ENCODE measurements at regions not wholly inside any gene's neighbourhood (a gene's known extent, or its start where the extent isn't known, plus 50 kb on each side); places are given as distances from the start of the nearest gene placed in this dataset.

DNA sequence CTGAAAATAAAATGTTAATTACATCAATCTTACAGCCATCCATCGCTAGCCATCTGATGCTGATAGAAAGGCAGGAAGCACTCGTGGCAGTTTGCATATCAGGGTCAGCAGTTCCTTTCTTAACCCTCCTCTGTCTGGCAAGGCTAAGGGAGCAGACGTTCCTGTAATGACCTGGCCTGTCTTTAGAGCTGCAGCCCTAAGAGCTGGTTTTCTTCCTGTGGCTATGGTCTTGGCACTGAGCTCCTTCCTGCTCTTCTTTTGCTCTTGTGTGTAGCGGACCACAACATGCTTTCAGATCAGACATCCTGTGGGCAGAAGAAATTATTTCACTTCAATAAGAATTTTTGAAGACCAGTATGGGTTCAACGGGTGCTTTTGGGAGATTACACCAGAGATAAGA, 170.4 kb downstream of the DAD1 start:
- Histone ChIP-seq H3K27ac (ENCODE audit: low read depth) (no peak overlapping the region), H3K36me3 (ENCODE audit: insufficient read depth) (no peaks in the 10 kb centered on the region), H3K4me1 (ENCODE audit: insufficient read depth) (no peaks in the 10 kb centered on the region), H3K4me3 (ENCODE audit: low read depth, low read length) (no peak overlapping the region)
- 65% methylated on average over 5 of the region's 5 CpGs for WGBS
- DNase-seq (ENCODE audit: extremely low spot score) = no peak

DNA sequence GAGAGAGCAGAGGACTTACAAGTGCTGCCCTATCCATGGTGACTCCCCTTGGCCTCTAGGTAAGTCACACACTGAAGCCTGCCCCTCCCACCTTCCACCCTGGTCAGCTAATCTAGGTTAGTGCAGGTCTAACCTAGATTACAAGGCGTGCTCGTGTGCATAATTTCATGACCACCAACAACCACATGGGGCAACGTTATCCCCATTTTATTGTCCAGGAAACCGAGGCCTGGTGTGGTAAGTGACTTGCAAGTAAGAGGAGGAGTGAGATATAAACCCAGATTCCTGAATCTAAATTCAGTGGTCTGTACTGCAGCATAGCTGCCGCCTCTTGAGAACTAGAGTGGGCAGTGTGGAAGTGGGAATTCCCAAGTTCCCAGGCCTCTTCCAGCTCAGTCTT, 171.1 kb downstream of the DAD1 start:
- H3K4me3 ChIP-seq (ENCODE audit: low read depth, low read length) = no peak overlapping the region
- H3K4me1 ChIP-seq (ENCODE audit: insufficient read depth) = no peaks in the 10 kb centered on the region
- no peak overlapping the region for H3K27ac ChIP-seq (ENCODE audit: low read depth)
- DNase-seq (ENCODE audit: extremely low spot score) = no peak
- H3K36me3 ChIP-seq (ENCODE audit: insufficient read depth) = no peaks in the 10 kb centered on the region
- 89% methylated on average over 5 of the region's 5 CpGs for WGBS

DNA sequence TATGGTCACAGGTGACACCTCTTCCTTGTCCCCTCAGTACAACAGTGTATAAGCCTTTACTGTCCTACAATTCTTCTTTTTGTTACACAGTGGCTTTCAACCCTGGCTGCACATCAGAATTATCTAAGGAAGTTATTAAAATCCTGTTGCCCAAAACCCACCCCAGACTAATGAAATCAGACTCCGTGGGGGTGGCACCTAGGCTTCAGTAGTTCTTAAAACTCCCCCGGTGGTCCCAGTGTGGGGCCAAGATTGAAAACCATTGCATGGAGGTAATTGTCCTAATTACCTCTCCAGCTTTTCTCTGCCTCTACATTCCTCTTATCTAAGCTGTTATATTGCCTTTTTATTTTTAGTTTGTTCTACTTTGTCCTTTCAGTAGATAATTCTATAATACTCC, 172.8 kb downstream of the DAD1 start:
- DNase-seq (ENCODE audit: extremely low spot score) = no peak
- no peak overlapping the region for H3K27ac ChIP-seq (ENCODE audit: low read depth)
- H3K4me3 ChIP-seq (ENCODE audit: low read depth, low read length) = no peak overlapping the region
- WGBS = 72% methylated on average over 2 of the region's 2 CpGs
- H3K4me1 ChIP-seq (ENCODE audit: insufficient read depth) = no peaks in the 10 kb centered on the region
- no peaks in the 10 kb centered on the region for H3K36me3 ChIP-seq (ENCODE audit: insufficient read depth)

DNA sequence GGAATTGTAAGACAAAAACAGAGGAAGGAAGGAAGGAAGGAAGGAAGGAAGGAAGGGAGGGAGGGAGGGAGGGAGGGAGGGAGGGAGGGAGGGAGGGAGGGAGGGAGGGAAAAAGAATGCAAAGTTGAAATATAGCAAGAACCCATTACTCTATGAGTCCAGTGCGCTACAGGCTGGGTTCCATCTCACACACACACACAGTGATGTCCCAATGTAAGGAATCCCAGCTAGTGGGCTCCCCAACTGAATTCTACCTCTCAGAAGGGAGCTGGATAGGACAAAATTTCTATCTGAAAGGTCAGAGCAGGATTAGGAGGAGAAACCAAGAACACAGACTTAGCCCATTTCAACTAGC, 173.4 kb downstream of the DAD1 start:
- H3K27ac ChIP-seq (ENCODE audit: low read depth) = no peak overlapping the region
- no peaks in the 10 kb centered on the region for H3K36me3 ChIP-seq (ENCODE audit: insufficient read depth)
- no peaks in the 10 kb centered on the region for H3K4me1 ChIP-seq (ENCODE audit: insufficient read depth)
- no peak overlapping the region for H3K4me3 ChIP-seq (ENCODE audit: low read depth, low read length)
- DNase-seq (ENCODE audit: extremely low spot score) = no peak
- WGBS = 100% methylated on average over 1 of the region's 1 CpG

DNA sequence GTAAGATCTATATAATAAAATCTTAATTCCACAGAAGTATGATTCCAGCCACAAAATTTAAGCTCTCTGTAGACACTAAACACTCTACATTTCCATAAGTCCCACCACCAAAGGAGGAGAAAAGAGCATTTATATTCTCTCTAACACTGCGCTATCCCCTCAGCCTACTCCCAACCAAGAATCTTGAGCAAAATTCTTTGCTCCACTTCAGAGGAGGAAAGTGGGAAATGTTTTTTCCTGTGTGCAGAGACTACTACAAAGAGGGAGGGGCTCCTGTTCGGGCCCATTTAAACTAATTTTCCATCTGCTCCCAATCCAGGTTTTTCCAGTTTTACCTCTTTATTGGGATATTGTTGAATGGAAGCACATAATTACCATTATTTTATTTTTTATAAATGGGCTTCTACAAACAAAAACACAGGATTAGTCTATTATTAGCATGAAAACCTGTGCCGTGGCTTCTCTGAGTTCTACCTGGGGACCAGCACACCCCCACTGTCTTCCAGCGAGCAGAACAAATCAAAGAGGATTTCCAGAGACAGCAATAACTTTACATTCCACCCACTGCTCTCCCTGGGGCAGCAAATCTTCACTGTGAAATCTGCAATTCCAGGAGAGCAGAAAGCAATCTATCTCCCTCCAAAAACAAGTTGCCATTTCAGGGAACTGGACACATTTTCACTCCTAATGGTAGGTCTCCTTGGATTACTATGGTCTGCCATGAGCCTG, 174.0 kb downstream of the DAD1 start:
- Histone ChIP-seq H3K4me1 (ENCODE audit: insufficient read depth) (no peaks in the 10 kb centered on the region), H3K36me3 (ENCODE audit: insufficient read depth) (no peaks in the 10 kb centered on the region), H3K27ac (ENCODE audit: low read depth) (no peak overlapping the region), H3K4me3 (ENCODE audit: low read depth, low read length) (no peak overlapping the region)
- no peak for DNase-seq (ENCODE audit: extremely low spot score)
- WGBS = 87% methylated on average over 4 of the region's 4 CpGs

DNA sequence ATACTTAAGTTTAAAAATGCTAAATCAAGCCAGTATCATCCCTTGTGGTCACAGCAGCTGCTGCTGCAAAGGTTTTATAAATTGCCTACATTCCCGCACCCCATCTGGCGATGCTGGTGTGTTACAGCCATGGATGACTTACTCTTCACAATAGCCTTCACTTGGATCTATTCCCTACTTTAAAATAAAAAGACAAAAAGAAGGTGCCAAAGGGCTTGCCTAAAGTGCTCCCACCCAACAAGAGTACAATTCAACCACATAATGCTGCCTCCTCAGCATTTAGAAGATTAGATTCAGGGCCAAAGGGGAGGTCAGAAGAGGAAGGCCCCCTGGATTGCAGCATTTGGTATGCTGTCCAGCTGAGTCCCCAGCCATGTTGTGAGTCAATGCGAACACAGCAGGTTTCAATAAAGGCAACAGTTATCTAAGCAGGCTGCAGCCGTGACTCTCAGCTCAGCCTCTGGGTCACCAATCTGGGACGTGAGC, 176.1 kb downstream of the DAD1 start:
- Histone ChIP-seq H3K36me3 (ENCODE audit: insufficient read depth) (no peaks in the 10 kb centered on the region), H3K4me1 (ENCODE audit: insufficient read depth) (no peaks in the 10 kb centered on the region), H3K4me3 (ENCODE audit: low read depth, low read length) (no peak overlapping the region), H3K27ac (ENCODE audit: low read depth) (no peak overlapping the region)
- DNase-seq (ENCODE audit: extremely low spot score) = no peak
- WGBS = 82% methylated on average over 5 of the region's 5 CpGs

DNA sequence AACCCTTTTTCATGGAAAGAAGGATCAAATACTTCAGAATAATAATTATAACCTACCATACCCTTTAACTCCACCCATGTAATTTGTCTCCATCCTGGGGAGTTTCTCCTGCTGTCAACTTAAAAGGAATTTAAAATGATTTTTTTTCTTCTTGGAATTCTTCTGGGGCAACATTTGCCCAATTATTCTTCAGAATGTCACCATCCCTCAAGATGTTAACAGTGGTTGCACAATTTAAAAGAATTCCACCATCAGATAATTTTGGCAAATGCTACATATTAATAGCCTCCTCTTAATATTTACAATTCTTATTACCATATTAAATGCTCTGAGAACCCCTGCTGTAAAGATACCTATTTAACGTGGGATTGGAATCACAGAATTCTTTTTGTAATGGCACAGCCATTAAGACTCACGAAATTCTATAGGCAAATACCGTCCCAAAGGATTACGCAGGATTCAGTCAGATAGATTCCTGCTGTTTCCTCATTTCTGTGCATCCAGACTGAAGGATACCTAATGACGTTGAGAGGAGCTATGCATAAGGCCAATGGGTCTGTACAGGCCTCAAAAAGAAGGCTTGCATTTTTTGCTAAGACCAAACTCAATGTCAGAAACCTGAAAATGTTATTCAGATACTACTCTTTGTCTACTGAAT, 177.5 kb downstream of the DAD1 start:
- WGBS = 92% methylated on average over 5 of the region's 5 CpGs
- no peaks in the 10 kb centered on the region for H3K36me3 ChIP-seq (ENCODE audit: insufficient read depth)
- DNase-seq (ENCODE audit: extremely low spot score) = no peak
- no peak overlapping the region for H3K4me3 ChIP-seq (ENCODE audit: low read depth, low read length)
- H3K27ac ChIP-seq (ENCODE audit: low read depth) = no peak overlapping the region
- no peaks in the 10 kb centered on the region for H3K4me1 ChIP-seq (ENCODE audit: insufficient read depth)

DNA sequence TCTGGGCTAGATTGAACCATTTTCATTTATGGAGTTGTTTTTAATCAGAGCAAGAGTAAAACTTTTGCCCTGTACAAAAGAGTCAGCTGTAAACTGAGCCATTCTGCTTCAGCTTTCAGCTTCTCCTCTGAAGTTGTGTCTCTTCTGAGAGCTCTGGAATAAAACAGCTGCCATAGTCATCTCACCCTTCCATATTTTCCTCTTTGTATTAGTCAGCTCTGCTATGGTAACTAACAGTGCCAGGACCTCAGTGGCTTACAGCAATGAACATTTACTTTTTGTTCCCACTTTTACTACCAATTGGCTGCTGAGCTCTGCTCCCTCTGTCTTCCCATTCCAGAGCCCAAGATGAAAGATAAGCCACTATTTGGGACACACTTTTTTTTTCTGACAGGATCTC, 178.5 kb downstream of the DAD1 start:
- H3K27ac ChIP-seq (ENCODE audit: low read depth) = no peak overlapping the region
- H3K4me3 ChIP-seq (ENCODE audit: low read depth, low read length) = no peak overlapping the region
- H3K36me3 ChIP-seq (ENCODE audit: insufficient read depth) = no peaks in the 10 kb centered on the region
- H3K4me1 ChIP-seq (ENCODE audit: insufficient read depth) = no peaks in the 10 kb centered on the region
- DNase-seq (ENCODE audit: extremely low spot score) = no peak

DNA sequence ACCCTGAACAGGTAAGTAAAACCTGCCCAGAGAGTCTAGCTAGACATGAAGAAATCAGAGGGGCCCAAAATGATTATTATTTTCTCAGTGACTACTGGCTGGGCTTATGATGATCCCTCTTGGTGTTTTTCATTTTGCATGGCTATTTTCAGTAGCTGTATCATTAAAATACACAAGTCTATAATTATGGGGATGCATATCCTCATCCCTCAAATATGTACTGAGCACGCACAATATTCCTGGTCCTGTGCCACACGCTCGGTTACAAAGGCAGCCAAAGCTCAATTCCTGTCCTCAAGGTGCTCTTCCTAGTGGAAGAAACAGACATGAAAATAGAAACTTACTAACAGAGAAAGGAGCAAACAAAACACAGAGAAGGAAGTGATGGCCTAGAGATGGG, 180.0 kb downstream of the DAD1 start:
- Histone ChIP-seq H3K27ac (ENCODE audit: low read depth) (no peak overlapping the region), H3K4me3 (ENCODE audit: low read depth, low read length) (no peak overlapping the region), H3K4me1 (ENCODE audit: insufficient read depth) (no peaks in the 10 kb centered on the region), H3K36me3 (ENCODE audit: insufficient read depth) (no peaks in the 10 kb centered on the region)
- DNase-seq (ENCODE audit: extremely low spot score) = no peak
- WGBS = 84% methylated on average over 3 of the region's 3 CpGs

DNA sequence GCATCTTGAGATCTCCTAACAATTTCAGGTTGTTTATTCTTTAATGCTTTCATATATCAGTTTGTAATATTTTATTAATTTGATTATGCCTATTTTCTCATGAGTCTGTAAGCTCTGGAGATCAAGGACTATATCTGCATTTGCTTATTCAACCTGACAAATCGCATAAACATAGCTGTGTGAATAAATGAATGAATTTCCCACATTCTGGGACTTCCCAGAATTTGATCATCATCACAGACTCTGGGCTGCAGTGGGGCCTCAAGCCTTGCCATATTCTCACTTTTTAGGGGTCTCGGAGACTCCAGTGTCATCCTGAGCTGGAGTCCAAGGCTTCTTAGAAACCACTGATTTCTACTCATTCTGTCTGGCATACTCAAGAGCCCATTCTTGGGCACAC, 180.5 kb downstream of the DAD1 start:
- no peak overlapping the region for H3K27ac ChIP-seq (ENCODE audit: low read depth)
- no peak for DNase-seq (ENCODE audit: extremely low spot score)
- H3K4me1 ChIP-seq (ENCODE audit: insufficient read depth) = no peaks in the 10 kb centered on the region
- H3K36me3 ChIP-seq (ENCODE audit: insufficient read depth) = no peaks in the 10 kb centered on the region
- WGBS = 96% methylated on average over 2 of the region's 2 CpGs
- no peak overlapping the region for H3K4me3 ChIP-seq (ENCODE audit: low read depth, low read length)

DNA sequence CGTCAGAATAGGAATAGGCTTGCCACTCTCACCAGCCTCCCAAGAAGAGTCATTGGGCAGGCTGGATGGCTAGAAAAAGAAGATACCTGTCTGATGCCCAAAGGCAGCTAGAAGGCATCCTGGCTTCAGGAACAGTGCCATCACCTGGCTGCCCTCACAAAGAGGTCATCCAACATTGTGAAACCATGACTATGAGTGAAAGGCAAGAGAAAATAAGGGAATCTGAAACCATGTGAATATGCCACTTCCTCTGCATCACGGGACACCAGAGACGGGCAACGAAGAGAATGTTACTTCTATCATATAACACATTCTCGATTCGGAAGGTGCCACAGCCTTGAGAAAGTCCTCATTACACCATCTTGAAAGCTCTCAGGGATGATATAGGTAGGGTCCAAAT, 182.0 kb downstream of the DAD1 start:
- Histone ChIP-seq H3K27ac (ENCODE audit: low read depth) (no peak overlapping the region), H3K4me1 (ENCODE audit: insufficient read depth) (no peaks in the 10 kb centered on the region), H3K4me3 (ENCODE audit: low read depth, low read length) (no peak overlapping the region), H3K36me3 (ENCODE audit: insufficient read depth) (no peaks in the 10 kb centered on the region)
- no peak for DNase-seq (ENCODE audit: extremely low spot score)
- 85% methylated on average over 6 of the region's 6 CpGs for WGBS

DNA sequence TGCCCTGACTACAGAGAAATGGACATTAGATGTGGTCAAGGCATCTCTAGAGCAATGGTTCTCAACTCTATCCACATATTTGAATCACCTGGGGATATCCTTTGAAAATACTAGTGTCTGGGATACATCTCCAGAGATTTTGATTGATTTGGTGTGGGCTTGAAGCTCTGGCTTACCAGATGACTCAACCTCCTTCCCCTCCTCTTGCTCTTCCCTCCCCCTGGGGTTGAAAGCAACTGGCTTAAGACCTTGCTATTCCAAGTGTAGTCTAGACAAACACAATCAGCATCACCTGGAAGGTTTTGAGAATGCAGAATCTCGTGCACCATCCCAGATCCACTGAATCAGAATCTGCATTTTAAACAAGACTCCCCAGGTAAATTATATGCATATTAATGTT, 183.8 kb downstream of the DAD1 start:
- WGBS = 82% methylated on average over 1 of the region's 1 CpG
- Histone ChIP-seq H3K36me3 (ENCODE audit: insufficient read depth) (no peaks in the 10 kb centered on the region), H3K27ac (ENCODE audit: low read depth) (no peak overlapping the region), H3K4me1 (ENCODE audit: insufficient read depth) (no peaks in the 10 kb centered on the region), H3K4me3 (ENCODE audit: low read depth, low read length) (no peak overlapping the region)
- no peak for DNase-seq (ENCODE audit: extremely low spot score)

DNA sequence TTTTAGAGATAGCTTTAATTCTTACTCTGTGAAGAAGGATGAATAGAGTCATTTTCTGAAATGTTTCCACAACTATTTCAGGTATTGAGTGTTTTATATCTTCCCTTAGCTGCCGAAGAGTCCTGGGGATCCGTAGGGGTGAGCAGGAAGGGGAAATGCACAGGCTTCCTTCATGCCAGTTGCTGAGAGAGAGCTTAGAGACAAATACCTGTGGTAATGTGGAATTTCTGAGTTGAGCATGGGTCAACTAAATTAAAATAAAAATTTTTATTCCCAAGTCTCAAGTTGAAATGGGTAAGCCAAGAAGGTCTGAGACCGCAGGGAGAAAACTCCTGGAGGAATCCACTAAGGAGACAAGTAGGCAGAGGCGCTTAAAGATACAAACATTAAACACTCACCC, 185.7 kb downstream of the DAD1 start:
- no peaks in the 10 kb centered on the region for H3K36me3 ChIP-seq (ENCODE audit: insufficient read depth)
- no peak overlapping the region for H3K4me3 ChIP-seq (ENCODE audit: low read depth, low read length)
- no peaks in the 10 kb centered on the region for H3K4me1 ChIP-seq (ENCODE audit: insufficient read depth)
- H3K27ac ChIP-seq (ENCODE audit: low read depth) = no peak overlapping the region
- WGBS = 85% methylated on average over 4 of the region's 4 CpGs
- DNase-seq (ENCODE audit: extremely low spot score) = no peak

DNA sequence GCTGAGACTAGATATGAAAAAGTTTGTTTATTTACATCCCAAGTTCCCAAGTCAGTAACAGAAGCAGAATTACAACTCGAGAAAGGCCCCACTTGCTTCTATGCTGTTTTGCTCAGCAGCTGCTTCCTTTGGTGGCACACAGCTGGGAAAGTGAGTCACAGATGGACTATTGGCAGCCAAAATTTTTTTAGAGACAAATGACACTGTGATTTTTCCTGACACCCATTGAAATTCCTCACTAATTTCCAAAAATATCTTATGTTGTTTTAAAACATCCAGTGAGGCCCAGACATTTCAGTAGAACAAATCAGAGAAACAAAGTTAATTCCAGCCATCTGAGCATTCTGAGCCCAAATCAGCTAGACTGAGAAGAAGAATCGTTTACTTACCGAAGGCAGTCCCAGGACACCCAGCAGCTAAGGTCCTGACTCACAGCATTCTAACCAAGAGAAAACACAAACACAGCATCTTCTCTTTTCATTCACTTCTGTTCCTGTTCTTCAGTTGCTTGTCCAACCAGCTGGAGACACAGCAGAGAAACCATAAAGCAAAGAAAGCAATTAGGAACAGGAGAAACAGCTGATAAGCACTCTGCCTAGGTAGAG, 188.3 kb downstream of the DAD1 start:
- H3K27ac ChIP-seq (ENCODE audit: low read depth) = no peak overlapping the region
- no peak for DNase-seq (ENCODE audit: extremely low spot score)
- 49% methylated on average over 3 of the region's 3 CpGs for WGBS
- H3K4me1 ChIP-seq (ENCODE audit: insufficient read depth) = no peaks in the 10 kb centered on the region
- H3K4me3 ChIP-seq (ENCODE audit: low read depth, low read length) = no peak overlapping the region
- H3K36me3 ChIP-seq (ENCODE audit: insufficient read depth) = no peaks in the 10 kb centered on the region

Measured in urinary bladder (tissue), 3 donors.